ENCODE measurements at regions not wholly inside any gene's neighbourhood (a gene's known extent, or its start where the extent isn't known, plus 50 kb on each side); places are given as distances from the start of the nearest gene placed in this dataset.
A peak's percentile ranks its signal among the peaks of the same experiment; 100 is the strongest.

GRCh38 chr4:134533068-134533467 is 331.5 kb upstream of the PABPC4L start:
- ChIA-PET CTCF (no interaction called here), RAD21 (ENCODE audit: low non-redundant PET in 1 of 2, low total read pairs in 2 of 2, uncharacterized antibody in 2 of 2, unreplicated experiment in 2 of 2) (no interaction called here)

More at GRCh38 chr4:134533068-134533467, 331.5 kb upstream of the PABPC4L start:
- Histone ChIP-seq H3K9ac (ENCODE audit: low read length) (no peak overlapping the region), H3K4me1 (ENCODE audit: control insufficient read depth in 1 of 2, insufficient read depth in 2 of 2, low read length in 2 of 2) (no peaks in the 10 kb centered on the region), H3K79me2 (ENCODE audit: insufficient read depth, low read length) (no peaks in the 10 kb centered on the region), H3K9me2 (ENCODE audit: insufficient read depth) (no peaks in the 10 kb centered on the region), H3K4me2 (ENCODE audit: low read length) (no peak overlapping the region), H3K9me3 (ENCODE audit: control insufficient read depth in 1 of 2, insufficient read depth in 1 of 2, low read depth in 1 of 2, low read length in 2 of 2) (no peaks in the 10 kb centered on the region), H4K20me1 (ENCODE audit: insufficient read depth) (no peaks in the 10 kb centered on the region), H3K36me3 (ENCODE audit: control insufficient read depth in 1 of 2, insufficient read depth in 2 of 2, low read length in 2 of 2) (no peaks in the 10 kb centered on the region), H2AFZ (ENCODE audit: low read depth, low read length, poor library complexity, severe bottlenecking) (peak overlapping the region; percentile 60), H3K27me3 (ENCODE audit: insufficient read depth, low read length) (no peaks in the 10 kb centered on the region), H3K4me3 (replicated peaks in 1 of 2; ENCODE audit: low read depth in 1 of 2, low read length in 2 of 2) (no peak overlapping the region), H3K27ac (ENCODE audit: low read depth, low read length) (no peak overlapping the region)
- POLR2A ChIA-PET: no interaction called here
- no TSS peak for BruUV-seq (replicated peaks)
- intact Hi-C loops (cut with micrococcal nuclease): no loop called here
- TF ChIP-seq SIN3A (IDR thresholded peaks at IDR 0.05; ENCODE audit: low read depth) (no peak), FOSL1 (IDR thresholded peaks at IDR 0.05; ENCODE audit: low read depth) (no peak), SRF (IDR thresholded peaks at IDR 0.05; ENCODE audit: low read depth) (no peak), EZH2 (IDR thresholded peaks at IDR 0.05) (no peak), ZFX (IDR thresholded peaks at IDR 0.05) (no peak), YY1 (IDR thresholded peaks at IDR 0.05; ENCODE audit: extremely low read depth, insufficient replicate concordance, low read depth, low read length) (no peak), ELF1 (IDR thresholded peaks at IDR 0.05; ENCODE audit: borderline replicate concordance, low read depth) (no peak), CEBPB (IDR thresholded peaks at IDR 0.05; ENCODE audit: low read depth) (no peak), CBX3 (IDR thresholded peaks at IDR 0.05; ENCODE audit: low read depth) (no peak), RAD21 (IDR thresholded peaks at IDR 0.05; ENCODE audit: low read depth) (no peak), REST (IDR thresholded peaks at IDR 0.05; ENCODE audit: low read depth) (no peak), ZNF274 (IDR thresholded peaks at IDR 0.05; ENCODE audit: low read depth, low read length) (no peak), CTCF (IDR thresholded peaks at IDR 0.05 in 2 of 3, conservative IDR thresholded peaks at IDR 0.05 in 1 of 3; ENCODE audit: borderline replicate concordance in 1 of 3, insufficient read depth in 1 of 3, low read depth in 2 of 3, low read length in 2 of 3) (no peak), POLR2A (IDR thresholded peaks at IDR 0.05; ENCODE audit: borderline replicate concordance, extremely low read depth, insufficient read depth, insufficient read length) (no peak), EGR1 (IDR thresholded peaks at IDR 0.05; ENCODE audit: low read depth) (no peak), MAX (IDR thresholded peaks at IDR 0.05) (no peak), JUND (IDR thresholded peaks at IDR 0.05) (no peak), EZH2phosphoT487 (IDR thresholded peaks at IDR 0.05; ENCODE audit: borderline replicate concordance) (no peak)
- DNase-seq (ENCODE audit: low read depth, low spot score) (no peak), ATAC-seq (no peak)

Data from HCT116 (cell line).